Spleen (tissue), 7 donors: ENCODE measurements at regions not wholly inside any gene's neighbourhood (a gene's known extent, or its start where the extent isn't known, plus 50 kb on each side); places are given as distances from the start of the nearest gene placed in this dataset.

ENCODE experiments used
- POLR2A ChIP-seq, 3 donors: fragments of 450-650 bp; IDR thresholded peaks; one replicate each; pipeline ENCODE4 v1.5.1; 2017; ENCODE audit warnings: antibody characterized with exemption in 3 of 3, mild to moderate bottlenecking in 1 of 3
- TF ChIP-seq, protein P1 (sequence below), 11 experiments: fragments of 200-600 bp in 7 of 11; fragments of 450-650 bp in 4 of 11; sonication (generic) in 4 of 11; IDR thresholded peaks in 8 of 11; conservative IDR thresholded peaks in 3 of 11; 1 replicate in 7 of 11; 2 replicates in 4 of 11; pipeline versions ENCODE4 v1.4.0 to v1.8.0; 2016 to 2021; ENCODE audit warnings: antibody characterized with exemption in 11 of 11, inconsistent platforms in 4 of 11, mild to moderate bottlenecking in 1 of 11
- donor health status: DM: no; HTN: no; CAD: no; lungs with moderate emphysema.
- donor health status: DM: no; HTN: no; CAD: no.
- donor health status: DM: no; HTN: no; CAD: no.

DNA sequence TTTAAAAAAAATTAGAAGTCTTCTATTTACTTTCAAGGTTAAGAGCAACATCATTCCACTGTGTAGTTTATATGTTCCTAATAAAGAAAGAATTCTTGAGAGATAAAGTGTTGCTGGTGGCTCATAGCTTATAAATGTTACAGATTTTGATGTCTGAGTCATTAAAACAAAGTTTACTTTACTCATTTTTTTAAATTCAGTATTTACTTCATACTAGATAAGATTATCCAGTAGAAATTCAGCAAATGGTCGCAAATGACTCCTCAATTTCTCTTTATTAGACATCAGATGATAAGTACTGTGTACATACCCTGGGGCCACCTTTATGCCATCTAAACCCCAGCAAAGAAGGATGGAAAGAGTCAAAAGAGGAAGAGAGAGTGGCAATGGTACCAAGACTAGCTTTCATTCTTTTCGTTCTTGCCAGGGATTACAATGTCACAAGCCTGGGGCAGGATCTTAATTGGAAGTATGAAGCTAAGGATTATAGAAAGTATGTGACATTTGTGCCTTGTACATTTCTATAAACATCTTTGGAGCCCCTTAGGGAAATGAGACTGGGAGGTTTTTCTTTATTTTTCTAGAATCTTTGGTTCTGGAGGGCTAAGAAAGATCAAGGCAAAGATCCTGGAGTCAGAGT is 206.1 kb downstream of the CHRM2 start:
- TF ChIP-seq, protein P1, sequence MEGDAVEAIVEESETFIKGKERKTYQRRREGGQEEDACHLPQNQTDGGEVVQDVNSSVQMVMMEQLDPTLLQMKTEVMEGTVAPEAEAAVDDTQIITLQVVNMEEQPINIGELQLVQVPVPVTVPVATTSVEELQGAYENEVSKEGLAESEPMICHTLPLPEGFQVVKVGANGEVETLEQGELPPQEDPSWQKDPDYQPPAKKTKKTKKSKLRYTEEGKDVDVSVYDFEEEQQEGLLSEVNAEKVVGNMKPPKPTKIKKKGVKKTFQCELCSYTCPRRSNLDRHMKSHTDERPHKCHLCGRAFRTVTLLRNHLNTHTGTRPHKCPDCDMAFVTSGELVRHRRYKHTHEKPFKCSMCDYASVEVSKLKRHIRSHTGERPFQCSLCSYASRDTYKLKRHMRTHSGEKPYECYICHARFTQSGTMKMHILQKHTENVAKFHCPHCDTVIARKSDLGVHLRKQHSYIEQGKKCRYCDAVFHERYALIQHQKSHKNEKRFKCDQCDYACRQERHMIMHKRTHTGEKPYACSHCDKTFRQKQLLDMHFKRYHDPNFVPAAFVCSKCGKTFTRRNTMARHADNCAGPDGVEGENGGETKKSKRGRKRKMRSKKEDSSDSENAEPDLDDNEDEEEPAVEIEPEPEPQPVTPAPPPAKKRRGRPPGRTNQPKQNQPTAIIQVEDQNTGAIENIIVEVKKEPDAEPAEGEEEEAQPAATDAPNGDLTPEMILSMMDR (IDR thresholded peaks at IDR 0.05 in 8 of 11, conservative IDR thresholded peaks at IDR 0.05 in 3 of 11), result no peak
- TF ChIP-seq POLR2A (IDR thresholded peaks at IDR 0.05), result no peak
